BLaER1 treated with 17β-estradiol and CSF1 and Interleukin-3, amounts not matched to agents 10 nM and 100 nM (cell line): ENCODE measurements at regions not wholly inside any gene's neighbourhood (a gene's known extent, or its start where the extent isn't known, plus 50 kb on each side); places are given as distances from the start of the nearest gene placed in this dataset.
A peak's percentile ranks its signal among the peaks of the same experiment; 100 is the strongest.

Experiments
- H3K27ac ChIP-seq, 11 experiments: shearing (Covaris generic); formaldehyde crosslinking; 2 replicates each; pipeline ENCODE4 v1.8.1; 2022
- H3K27me3 ChIP-seq, 11 experiments: shearing (Covaris generic); formaldehyde crosslinking; 2 replicates each; pipeline ENCODE4 v1.8.1; 2022
- H3K36me3 ChIP-seq, 11 experiments: shearing (Covaris generic); formaldehyde crosslinking; 2 replicates each; pipeline ENCODE4 v1.8.1; 2022
- H3K4me1 ChIP-seq, 10 experiments: shearing (Covaris generic); formaldehyde crosslinking; 2 replicates each; pipeline ENCODE4 v1.8.1; 2022
- H3K4me2 ChIP-seq, 11 experiments: shearing (Covaris generic); formaldehyde crosslinking; 2 replicates each; pipeline ENCODE4 v1.8.1; 2022
- H3K4me3 ChIP-seq, 10 experiments: shearing (Covaris generic); formaldehyde crosslinking; 2 replicates each; pipeline ENCODE4 v1.8.1; 2022
- H3K9ac ChIP-seq, 11 experiments: shearing (Covaris generic); formaldehyde crosslinking; 2 replicates each; pipeline ENCODE4 v1.8.1; 2022
- H3K9me3 ChIP-seq, 11 experiments: shearing (Covaris generic); formaldehyde crosslinking; replicated peaks in 1 of 11; 2 replicates each; pipeline ENCODE4 v1.8.1; 2022
- H4K20me1 ChIP-seq, 11 experiments: shearing (Covaris generic); formaldehyde crosslinking; 2 replicates each; pipeline ENCODE4 v1.8.1; 2022
- Cebpa-rat ChIP-seq, 11 experiments: shearing (Covaris generic); IDR thresholded peaks; 2 replicates each; pipeline ENCODE4 v1.8.1; 2022

- no peak overlapping the region for H3K4me2 ChIP-seq
- H3K4me3 ChIP-seq, result no peak overlapping the region
- H3K9ac ChIP-seq, result no peak overlapping the region
Measured at GRCh38 chr12:92051441-92051840, 94.2 kb downstream of the BTG1 start.

GRCh38 chr12:92049403-92049802 is 96.2 kb downstream of the BTG1 start:
- H3K27me3 ChIP-seq, result no peaks in the 10 kb centered on the region
- no peaks in the 10 kb centered on the region for H4K20me1 ChIP-seq
- H3K27ac ChIP-seq, result no peak overlapping the region
- no peaks in the 10 kb centered on the region for H3K9me3 ChIP-seq
- no peak overlapping the region for H3K4me3 ChIP-seq
- H3K36me3 ChIP-seq, result no peaks in the 10 kb centered on the region
- H3K4me1 ChIP-seq, result peaks cover 0 to 11% (median 0%) of the 10 kb centered on the region in 10 experiments; a peak in 5 of 20 replicates
- no peak overlapping the region for H3K9ac ChIP-seq
- no peak for TF ChIP-seq Cebpa-rat (IDR thresholded peaks at IDR 0.05)
- H3K4me2 ChIP-seq, result peak overlapping the region in 5 of 11 experiments; percentile 1 to 15 (median 9); a peak in 2 of 22 replicates

More at GRCh38 chr12:92051441-92051840, 94.2 kb downstream of the BTG1 start:
- H3K36me3 ChIP-seq, result no peaks in the 10 kb centered on the region
- H4K20me1 ChIP-seq, result no peaks in the 10 kb centered on the region
- H3K9me3 ChIP-seq, result peaks cover 0 to 2% (median under 1%) of the 10 kb centered on the region in 11 experiments; a peak in 2 of 22 replicates
- H3K27ac ChIP-seq, result no peak overlapping the region
- no peaks in the 10 kb centered on the region for H3K27me3 ChIP-seq
- TF ChIP-seq Cebpa-rat (IDR thresholded peaks at IDR 0.05), result no peak
- H3K4me1 ChIP-seq, result peaks cover 0 to 11% (median 0%) of the 10 kb centered on the region in 10 experiments; a peak in 5 of 20 replicates

- Histone ChIP-seq H3K9me3 (no peaks in the 10 kb centered on the region), H3K4me3 (no peak overlapping the region), H3K36me3 (no peaks in the 10 kb centered on the region), H3K4me1 (peaks cover 0 to 11% (median 0%) of the 10 kb centered on the region in 10 experiments; a peak in 5 of 20 replicates), H3K27me3 (no peaks in the 10 kb centered on the region), H4K20me1 (no peaks in the 10 kb centered on the region), H3K27ac (no peak overlapping the region), H3K9ac (no peak overlapping the region), H3K4me2 (no peak overlapping the region)
- TF ChIP-seq Cebpa-rat (IDR thresholded peaks at IDR 0.05), result no peak
Measured at GRCh38 chr12:92047393-92047826, 98.2 kb downstream of the BTG1 start.

- Histone ChIP-seq H3K9ac (no peak overlapping the region), H4K20me1 (no peaks in the 10 kb centered on the region), H3K4me2 (no peak overlapping the region), H3K27ac (no peak overlapping the region), H3K27me3 (no peaks in the 10 kb centered on the region), H3K36me3 (no peaks in the 10 kb centered on the region), H3K9me3 (no peaks in the 10 kb centered on the region), H3K4me1 (peaks cover 0 to 11% (median 0%) of the 10 kb centered on the region in 10 experiments; a peak in 5 of 20 replicates), H3K4me3 (no peak overlapping the region)
- TF ChIP-seq Cebpa-rat (IDR thresholded peaks at IDR 0.05), result no peak
Measured at GRCh38 chr12:92046557-92047392, 98.9 kb downstream of the BTG1 start.

- Histone ChIP-seq H3K4me1 (peaks cover 0 to 11% (median 0%) of the 10 kb centered on the region in 10 experiments; a peak in 5 of 20 replicates), H3K36me3 (no peaks in the 10 kb centered on the region), H4K20me1 (no peaks in the 10 kb centered on the region), H3K4me3 (no peak overlapping the region), H3K4me2 (no peak overlapping the region), H3K9ac (no peak overlapping the region), H3K27me3 (no peaks in the 10 kb centered on the region), H3K27ac (no peak overlapping the region), H3K9me3 (no peaks in the 10 kb centered on the region)
- no peak for TF ChIP-seq Cebpa-rat (IDR thresholded peaks at IDR 0.05)
Measured at GRCh38 chr12:92045852-92046251, 99.8 kb downstream of the BTG1 start.

GRCh38 chr12:92044435-92044834 is 101.2 kb downstream of the BTG1 start:
- Histone ChIP-seq H3K9me3 (no peaks in the 10 kb centered on the region), H3K4me1 (peaks cover 0 to 6% (median 0%) of the 10 kb centered on the region in 10 experiments; a peak in 5 of 20 replicates), H3K27ac (no peak overlapping the region), H3K27me3 (no peaks in the 10 kb centered on the region), H3K4me2 (no peak overlapping the region), H4K20me1 (no peaks in the 10 kb centered on the region), H3K36me3 (no peaks in the 10 kb centered on the region), H3K4me3 (no peak overlapping the region), H3K9ac (no peak overlapping the region)
- no peak for TF ChIP-seq Cebpa-rat (IDR thresholded peaks at IDR 0.05)

GRCh38 chr12:92042791-92043531 is 102.7 kb downstream of the BTG1 start:
- TF ChIP-seq Cebpa-rat (IDR thresholded peaks at IDR 0.05), result no peak
- Histone ChIP-seq H3K4me3 (no peak overlapping the region), H3K9ac (no peak overlapping the region), H3K27ac (no peak overlapping the region), H3K36me3 (no peaks in the 10 kb centered on the region), H3K9me3 (no peaks in the 10 kb centered on the region), H3K4me1 (peaks cover 0 to 12% (median 8%) of the 10 kb centered on the region in 10 experiments; a peak in 12 of 20 replicates), H3K4me2 (no peak overlapping the region), H4K20me1 (no peaks in the 10 kb centered on the region), H3K27me3 (no peaks in the 10 kb centered on the region)

- no peak overlapping the region for H3K4me2 ChIP-seq
- no peaks in the 10 kb centered on the region for H3K27me3 ChIP-seq
- no peak overlapping the region for H3K9ac ChIP-seq
- H3K27ac ChIP-seq, result no peak overlapping the region
- peaks cover 0 to 14% (median 9%) of the 10 kb centered on the region in 10 experiments; a peak in 12 of 20 replicates for H3K4me1 ChIP-seq
- no peak overlapping the region for H3K4me3 ChIP-seq
- H3K9me3 ChIP-seq, result no peaks in the 10 kb centered on the region
- no peaks in the 10 kb centered on the region for H4K20me1 ChIP-seq
- no peak for TF ChIP-seq Cebpa-rat (IDR thresholded peaks at IDR 0.05)
- no peaks in the 10 kb centered on the region for H3K36me3 ChIP-seq
Measured at GRCh38 chr12:92041742-92042141, 103.9 kb downstream of the BTG1 start.

GRCh38 chr12:92039046-92039445 is 106.6 kb downstream of the BTG1 start:
- Histone ChIP-seq H3K27me3 (no peaks in the 10 kb centered on the region), H3K4me3 (no peak overlapping the region), H3K4me2 (peak overlapping the region in 6 of 11 experiments; percentile 17 to 63 (median 44); a peak in 10 of 22 replicates), H4K20me1 (no peaks in the 10 kb centered on the region), H3K36me3 (no peaks in the 10 kb centered on the region), H3K27ac (no peak overlapping the region), H3K4me1 (peaks cover 13 to 40% (median 33%) of the 10 kb centered on the region in 10 experiments), H3K9me3 (no peaks in the 10 kb centered on the region), H3K9ac (no peak overlapping the region)
- TF ChIP-seq Cebpa-rat (IDR thresholded peaks at IDR 0.05), result no peak
